ENCODE measurements at regions not wholly inside any gene's neighbourhood (a gene's known extent, or its start where the extent isn't known, plus 50 kb on each side); places are given as distances from the start of the nearest gene placed in this dataset.
A peak's percentile ranks its signal among the peaks of the same experiment; 100 is the strongest.

DNA sequence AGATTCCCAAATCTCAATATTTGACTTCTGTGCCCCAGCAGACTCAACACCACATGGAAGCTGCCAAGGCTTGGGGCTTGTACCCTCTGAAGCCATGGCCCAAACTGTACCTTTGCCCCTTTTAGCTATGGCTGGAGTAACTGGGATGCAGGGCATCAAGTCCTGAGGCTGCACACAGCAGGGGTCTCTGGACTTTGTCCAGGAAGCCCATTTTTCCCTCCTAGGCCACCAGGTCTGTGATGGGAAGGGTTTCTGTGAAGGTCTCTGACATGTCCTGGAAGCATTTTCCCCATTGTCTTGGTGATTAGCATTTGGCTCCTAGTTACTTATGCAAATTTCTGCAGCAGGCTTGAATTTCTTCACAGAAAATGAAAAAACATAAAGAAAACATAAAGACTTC, 762.3 kb downstream of the GALC start:
- no peak for DNase-seq

- no peak for DNase-seq
These were observed 763.9 kb downstream of the GALC start for GRCh38 chr14:87229131-87229530.

DNA sequence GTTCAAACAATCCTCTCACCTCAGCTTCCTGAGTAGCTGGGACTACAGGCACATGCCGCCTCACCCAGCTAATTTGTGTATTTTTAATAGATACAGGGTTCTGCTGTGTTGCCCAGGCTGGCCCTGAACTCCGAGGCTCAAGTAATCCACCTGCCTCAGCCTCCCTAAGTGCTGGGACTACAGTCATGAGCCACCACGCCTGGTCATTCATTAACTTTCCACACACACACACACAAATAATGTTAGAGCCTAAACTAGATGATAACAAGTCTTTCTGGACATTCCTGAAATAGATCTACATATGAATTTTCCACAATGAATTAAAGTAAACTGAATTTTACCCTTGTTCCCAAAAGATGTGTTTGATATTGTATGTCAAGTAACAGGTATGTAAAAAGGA, 776.0 kb downstream of the GALC start:
- no peak for DNase-seq

- DNase-seq, result no peak
These were observed 778.4 kb downstream of the GALC start for GRCh38 chr14:87214558-87214957.

GRCh38 chr14:87207756-87208155, 785.2 kb downstream of the GALC start:
- no peak for DNase-seq

DNA sequence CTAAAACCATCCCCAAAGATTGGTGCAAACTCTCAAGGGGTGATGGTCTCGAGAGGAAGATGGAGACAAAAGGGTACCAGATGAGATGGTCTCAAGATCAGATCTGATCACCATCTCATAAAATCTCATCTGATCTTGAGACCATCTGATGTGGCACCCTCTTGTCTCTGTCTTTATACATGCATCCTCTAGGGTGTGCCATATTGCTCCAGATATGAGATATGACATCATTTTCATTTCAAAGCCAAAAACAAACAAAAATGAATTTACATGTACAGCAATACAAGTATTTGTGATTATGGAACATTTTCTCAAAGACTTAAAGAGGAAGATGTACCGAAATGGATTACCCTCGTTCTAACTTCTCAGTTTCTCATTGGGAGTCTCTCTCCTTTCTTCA, 787.2 kb downstream of the GALC start:
- DNase-seq, result no peak

DNA sequence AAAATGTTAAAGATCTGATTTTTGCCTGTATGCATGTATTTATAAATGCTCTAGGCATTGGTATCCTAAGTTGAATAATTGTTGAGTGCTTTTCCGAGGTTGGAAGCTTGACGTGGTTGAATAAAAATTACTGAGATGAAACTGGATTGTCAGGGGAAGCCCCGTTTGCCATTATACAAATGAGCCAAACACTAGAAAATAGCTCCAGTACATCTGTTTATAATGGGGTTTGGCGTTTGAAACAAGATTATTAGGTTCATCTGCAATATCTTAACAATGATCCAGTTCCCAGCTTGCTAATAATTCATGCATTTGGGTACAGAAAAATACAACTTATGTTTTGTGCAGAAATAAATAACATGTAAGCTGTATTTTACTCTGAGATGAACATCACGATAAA, 789.6 kb downstream of the GALC start:
- DNase-seq, result no peak

DNA sequence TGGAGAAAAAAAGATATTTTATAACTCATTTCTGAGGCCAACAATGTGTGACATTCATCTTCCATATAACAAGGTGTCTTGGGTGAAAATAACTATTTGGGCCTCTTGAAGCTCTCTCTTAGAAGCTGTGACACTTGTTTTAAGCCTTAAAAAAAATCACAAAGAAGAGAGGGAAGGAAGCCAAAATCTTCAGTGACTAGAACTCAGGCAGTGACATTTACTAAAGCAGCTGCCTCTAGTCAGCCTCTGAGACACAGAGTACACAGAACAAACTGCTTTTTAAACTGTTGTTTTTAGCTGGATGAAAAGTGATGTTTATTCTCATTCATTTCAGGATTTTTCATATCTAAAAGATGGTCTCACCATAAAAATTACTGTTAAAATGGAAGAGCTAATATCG, 793.6 kb downstream of the GALC start:
- no peak for DNase-seq

- DNase-seq, result no peak
These were observed 796.5 kb downstream of the GALC start for GRCh38 chr14:87196436-87196835.

- DNase-seq, result no peak
These were observed 805.2 kb downstream of the GALC start for GRCh38 chr14:87187786-87188185.

- DNase-seq, result no peak
These were observed 806.2 kb downstream of the GALC start for GRCh38 chr14:87186737-87187136.

DNA sequence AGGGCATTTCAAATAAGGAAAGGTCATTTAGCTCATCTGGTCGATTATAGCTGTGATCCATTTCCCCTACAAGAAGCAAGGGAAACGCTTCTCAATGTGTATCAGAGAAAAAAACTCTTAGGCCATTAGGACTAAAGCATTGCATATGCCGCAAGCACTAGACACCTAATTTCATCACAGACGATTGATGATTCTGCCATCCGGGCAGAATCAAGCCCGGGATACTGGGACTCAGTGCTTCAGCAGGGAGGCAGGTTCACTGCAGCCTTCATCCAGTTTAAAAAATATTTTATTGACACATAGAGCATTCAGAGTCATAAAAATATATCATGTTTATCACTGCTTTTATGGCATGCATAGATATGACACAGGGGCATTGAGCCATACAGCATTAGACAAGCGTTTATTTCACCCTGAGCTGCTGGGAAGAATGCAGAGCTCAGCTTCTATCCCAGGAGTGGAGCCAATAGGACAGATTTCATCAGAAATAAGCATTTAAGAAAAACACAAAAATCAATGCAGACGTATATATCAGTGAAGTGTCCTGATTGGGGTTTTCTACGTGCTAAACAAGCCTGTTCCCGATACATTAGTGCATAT, 806.9 kb downstream of the GALC start:
- no peak for DNase-seq

- no peak for DNase-seq
These were observed 808.8 kb downstream of the GALC start for GRCh38 chr14:87184180-87184579.

GRCh38 chr14:87181288-87181687, 811.7 kb downstream of the GALC start:
- no peak for DNase-seq

DNA sequence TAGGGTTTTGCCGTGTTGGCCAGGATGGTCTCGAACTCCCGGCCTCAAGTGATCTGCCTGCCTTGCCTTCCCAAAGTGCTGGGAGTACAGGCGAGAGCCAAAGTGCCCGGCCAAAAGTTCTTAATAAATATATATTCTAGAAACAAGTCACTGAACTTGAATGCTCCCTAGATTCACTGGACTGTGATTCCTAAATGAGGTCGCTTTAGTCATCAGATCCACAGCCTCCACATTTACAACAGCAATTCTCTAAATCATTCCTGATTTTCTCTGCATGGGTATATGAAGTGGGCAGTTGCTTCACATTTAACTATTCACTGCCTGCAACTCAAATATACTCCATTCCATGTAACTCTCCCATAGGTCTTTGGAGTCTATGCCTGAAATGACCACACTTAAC, 813.0 kb downstream of the GALC start:
- no peak for DNase-seq

DNA sequence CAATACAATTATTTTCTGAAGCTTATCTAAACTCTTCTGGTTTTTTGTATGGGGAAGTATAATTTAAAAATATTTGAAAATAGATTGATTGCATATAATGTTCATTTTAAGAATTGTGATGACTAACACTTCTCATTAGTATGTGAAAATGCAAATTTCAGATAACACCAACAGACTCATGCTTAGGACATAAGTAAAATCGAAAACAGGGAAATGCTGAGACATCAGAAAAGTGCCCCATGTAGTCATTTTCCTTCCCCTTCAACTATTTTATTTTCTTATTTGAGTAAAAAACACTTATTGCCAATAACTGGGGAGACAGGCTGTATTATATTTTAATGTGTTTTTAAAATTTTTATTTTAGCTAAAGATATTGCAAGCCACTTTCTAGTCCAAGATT, 814.7 kb downstream of the GALC start:
- no peak for DNase-seq

GRCh38 chr14:87175175-87175574, 817.8 kb downstream of the GALC start:
- DNase-seq, result peak; percentile 97

GRCh38 chr14:87171141-87171540, 821.8 kb downstream of the GALC start:
- DNase-seq, result no peak

GRCh38 chr14:87170179-87170578, 822.8 kb downstream of the GALC start:
- DNase-seq, result no peak

GRCh38 chr14:87169362-87169761, 823.6 kb downstream of the GALC start:
- DNase-seq, result no peak

GRCh38 chr14:87161502-87161901, 831.5 kb downstream of the GALC start:
- no peak for DNase-seq

- no peak for DNase-seq
These were observed 832.0 kb downstream of the GALC start for GRCh38 chr14:87160989-87161388.

- DNase-seq, result peak; percentile 7
These were observed 834.7 kb downstream of the GALC start for GRCh38 chr14:87158283-87158682.

DNA sequence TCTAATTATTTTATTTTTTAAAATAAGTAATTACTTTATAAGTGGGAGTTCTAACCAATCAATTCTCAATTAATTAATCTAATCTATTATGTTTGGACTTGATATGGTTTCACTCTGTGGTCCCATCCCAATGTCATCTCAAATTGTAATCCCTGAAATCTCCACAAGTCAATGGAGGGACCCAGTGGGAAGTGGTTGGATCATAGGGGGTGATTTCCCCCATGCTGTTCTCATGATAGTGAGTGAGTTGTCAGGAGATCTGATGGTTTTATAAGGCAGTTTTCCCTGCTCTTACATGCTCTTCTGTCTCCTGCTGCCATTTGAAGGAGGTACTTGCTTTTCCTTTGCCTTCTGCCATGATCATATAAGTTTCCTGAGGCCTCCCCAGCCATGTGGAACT, 836.1 kb downstream of the GALC start:
- no peak for DNase-seq

GRCh38 chr14:87155856-87156488, 837.0 kb downstream of the GALC start:
- no peak for DNase-seq

All from NCI-H2171 (cell line).